Gastrocnemius medialis (tissue), 4 donors: ENCODE measurements at regions not wholly inside any gene's neighbourhood (a gene's known extent, or its start where the extent isn't known, plus 50 kb on each side); places are given as distances from the start of the nearest gene placed in this dataset.

Experiments used
- ATAC-seq, 2 donors: fragments of 150-250 bp; one replicate each; pipeline ENCODE4 v1.9.1; 2016
- DNase-seq, 2 donors: peaks; one replicate each; pipeline ENCODE4 v3.0.0-alpha.2; 2019
- H3K27ac ChIP-seq, 4 donors: fragments of 200-600 bp; sonication (generic); 1 replicate in 1 of 4; 2 replicates in 3 of 4; pipeline ENCODE4 v1.5.1; 2016 to 2018; ENCODE audit warnings: mild to moderate bottlenecking in 2 of 4, moderate library complexity in 1 of 4
- H3K27me3 ChIP-seq, 3 donors: fragments of 200-600 bp; sonication (generic) in 2 of 3; 1 replicate in 1 of 3; 2 replicates in 2 of 3; pipeline versions ENCODE4 v1.5.1 to v1.6.0; 2016 to 2019; ENCODE audit warnings: mild to moderate bottlenecking in 1 of 3, moderate library complexity in 1 of 3
- H3K36me3 ChIP-seq, 2 donors: fragments of 200-600 bp; sonication (generic) in 1 of 2; one replicate each; pipeline ENCODE4 v1.5.1; 2017 to 2018
- H3K4me1 ChIP-seq, 2 donors: fragments of 200-600 bp; sonication (generic) in 1 of 2; one replicate each; pipeline ENCODE4 v1.5.1; 2016 to 2017; ENCODE audit warnings: mild to moderate bottlenecking in 2 of 2
- H3K4me3 ChIP-seq, 4 donors: fragments of 200-600 bp; sonication (generic) in 3 of 4; 1 replicate in 1 of 4; 2 replicates in 3 of 4; pipeline ENCODE4 v1.5.1; 2016 to 2019; ENCODE audit warnings: mild to moderate bottlenecking in 2 of 4
- H3K9me3 ChIP-seq, 3 donors: fragments of 200-600 bp; sonication (generic) in 2 of 3; 1 replicate in 1 of 3; 2 replicates in 2 of 3; pipeline ENCODE4 v1.5.1; 2016 to 2019
- POLR2A ChIP-seq, 2 donors: fragments of 450-650 bp; IDR thresholded peaks; one replicate each; pipeline ENCODE4 v1.6.1; 2017; ENCODE audit warnings: antibody characterized with exemption in 2 of 2, mild to moderate bottlenecking in 2 of 2, moderate library complexity in 2 of 2
- in situ Hi-C, 4 donors: fragments of 200-750 bp; cut with MboI; loops; one replicate each; pipeline versions ENCODE4 v1.15.0 to v1.8.0; 2017; ENCODE audit warnings: low sequenced_read_pairs in 4 of 4
- intact Hi-C: fragments of 100-400 bp; cut with DNase I; formaldehyde crosslinking; loops from one replicate; pipeline ENCODE4 v1.15.1; 2023; ENCODE audit warnings: low total_unique reads
- TF ChIP-seq, protein P1 (sequence below), 5 experiments: fragments of 450-650 bp in 3 of 5; fragments of 200-600 bp in 2 of 5; sonication (generic) in 2 of 5; IDR thresholded peaks in 4 of 5; conservative IDR thresholded peaks in 1 of 5; 1 replicate in 4 of 5; 2 replicates in 1 of 5; pipeline ENCODE4 v1.5.1; 2016 to 2019; ENCODE audit warnings: antibody characterized with exemption in 5 of 5, mild to moderate bottlenecking in 3 of 5, moderate library complexity in 3 of 5

DNA sequence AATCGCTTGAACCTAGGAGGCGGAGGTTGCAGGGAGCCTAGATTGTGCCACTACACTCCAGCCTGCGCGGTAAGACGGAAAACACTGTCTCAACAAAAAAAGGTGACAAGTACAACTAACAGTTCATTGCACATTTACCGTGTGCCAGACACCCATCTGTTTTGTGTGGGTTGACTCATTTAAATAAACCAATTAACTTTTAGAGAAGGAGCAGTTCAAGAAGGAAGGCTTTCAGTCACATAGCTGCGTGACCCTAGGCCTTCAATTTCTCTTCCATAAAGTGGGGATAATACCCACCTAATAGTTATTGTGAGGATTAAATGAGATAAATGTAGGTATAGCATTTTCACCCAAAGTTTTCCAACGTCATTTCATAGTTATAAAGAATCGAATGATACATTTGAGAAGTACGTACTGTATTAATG is 52.3 kb upstream of the KDM7A start:
- DNase-seq (no peak), ATAC-seq (no peak)
- Histone ChIP-seq H3K27ac (no peak overlapping the region), H3K4me3 (no peak overlapping the region), H3K9me3 (no peaks in the 10 kb centered on the region), H3K27me3 (peaks cover 11 to 38% (median 20%) of the 10 kb centered on the region in 3 donors), H3K4me1 (peaks cover 0 to 9% of the 10 kb centered on the region in 2 donors), H3K36me3 (no peaks in the 10 kb centered on the region)
- in situ Hi-C loops: no loop called here
- TF ChIP-seq POLR2A (IDR thresholded peaks at IDR 0.05): no peak
- TF ChIP-seq, protein P1, sequence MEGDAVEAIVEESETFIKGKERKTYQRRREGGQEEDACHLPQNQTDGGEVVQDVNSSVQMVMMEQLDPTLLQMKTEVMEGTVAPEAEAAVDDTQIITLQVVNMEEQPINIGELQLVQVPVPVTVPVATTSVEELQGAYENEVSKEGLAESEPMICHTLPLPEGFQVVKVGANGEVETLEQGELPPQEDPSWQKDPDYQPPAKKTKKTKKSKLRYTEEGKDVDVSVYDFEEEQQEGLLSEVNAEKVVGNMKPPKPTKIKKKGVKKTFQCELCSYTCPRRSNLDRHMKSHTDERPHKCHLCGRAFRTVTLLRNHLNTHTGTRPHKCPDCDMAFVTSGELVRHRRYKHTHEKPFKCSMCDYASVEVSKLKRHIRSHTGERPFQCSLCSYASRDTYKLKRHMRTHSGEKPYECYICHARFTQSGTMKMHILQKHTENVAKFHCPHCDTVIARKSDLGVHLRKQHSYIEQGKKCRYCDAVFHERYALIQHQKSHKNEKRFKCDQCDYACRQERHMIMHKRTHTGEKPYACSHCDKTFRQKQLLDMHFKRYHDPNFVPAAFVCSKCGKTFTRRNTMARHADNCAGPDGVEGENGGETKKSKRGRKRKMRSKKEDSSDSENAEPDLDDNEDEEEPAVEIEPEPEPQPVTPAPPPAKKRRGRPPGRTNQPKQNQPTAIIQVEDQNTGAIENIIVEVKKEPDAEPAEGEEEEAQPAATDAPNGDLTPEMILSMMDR (IDR thresholded peaks at IDR 0.05 in 4 of 5, conservative IDR thresholded peaks at IDR 0.05 in 1 of 5): no peak
- intact Hi-C loops: no loop called here
